HG03442 (cell line): ENCODE measurements at regions not wholly inside any gene's neighbourhood (a gene's known extent, or its start where the extent isn't known, plus 50 kb on each side); places are given as distances from the start of the nearest gene placed in this dataset.
A peak's percentile ranks its signal among the peaks of the same experiment; 100 is the strongest.

Source experiments
- ATAC-seq: cut with Tn5 transposase; IDR thresholded peaks from one replicate; pipeline ENCODE4 v1.9.1; 2021; ENCODE audit warnings: mild to moderate bottlenecking, moderate library complexity; ENCODE audit not compliant: unreplicated experiment

DNA sequence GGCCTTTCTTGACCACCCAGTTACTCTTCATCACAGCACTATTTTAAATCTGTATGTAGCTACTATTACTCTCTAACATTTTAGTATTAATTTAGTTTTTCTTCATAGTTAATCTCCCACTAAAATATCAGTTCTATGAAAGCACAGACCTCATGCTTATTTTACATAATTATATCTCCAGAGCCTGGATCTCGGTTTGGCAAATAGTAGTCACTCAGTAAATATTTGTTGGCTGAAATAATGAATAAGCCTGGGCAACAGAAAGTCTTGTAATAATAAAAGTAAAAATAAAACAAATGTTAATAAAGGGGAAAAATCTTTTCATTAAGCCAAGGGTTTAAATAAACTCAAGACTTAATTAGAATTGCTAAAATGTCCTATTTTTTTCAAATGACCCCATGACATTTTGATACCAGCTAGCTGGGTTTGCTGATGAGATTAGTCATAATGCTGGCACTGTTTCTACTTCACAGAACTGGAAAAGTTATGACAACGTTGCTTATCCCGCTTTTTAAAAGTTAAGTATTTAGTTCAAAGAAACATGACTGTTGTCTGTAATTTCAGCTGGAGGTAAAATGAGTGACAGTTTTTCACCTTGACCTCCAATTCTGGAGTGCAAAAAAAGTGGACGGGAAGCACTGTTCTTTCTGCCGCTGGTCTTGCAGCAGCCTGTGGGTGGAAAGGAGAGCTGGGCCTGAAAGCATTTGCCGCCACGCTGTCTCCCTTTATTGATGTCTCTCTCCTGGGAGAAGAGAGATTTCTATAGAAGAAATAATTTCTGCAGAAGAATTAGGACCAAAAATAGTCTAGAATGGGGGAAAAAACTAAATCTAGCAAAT, 85.2 kb upstream of the SPATA13 start:
- ATAC-seq = no peak

DNA sequence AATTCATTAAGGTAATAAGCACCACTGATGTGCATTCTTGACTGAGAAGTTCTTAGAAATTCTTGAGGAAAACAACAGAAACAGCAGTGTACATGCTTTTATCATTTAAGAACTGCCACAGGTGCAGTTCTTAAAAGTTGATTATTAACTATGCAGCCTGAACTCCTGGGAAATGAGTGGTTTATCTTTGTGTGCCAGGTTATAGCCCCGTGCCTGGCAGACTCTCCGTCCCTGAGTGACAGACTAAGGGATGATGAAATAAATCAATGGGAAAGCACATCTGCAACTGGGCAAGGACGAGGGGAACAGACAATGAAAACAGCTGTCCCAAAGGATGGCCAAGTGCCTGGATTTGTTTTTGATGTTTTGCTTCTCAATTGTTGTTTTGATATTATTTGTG, 84.4 kb upstream of the SPATA13 start:
- no peak for ATAC-seq

DNA sequence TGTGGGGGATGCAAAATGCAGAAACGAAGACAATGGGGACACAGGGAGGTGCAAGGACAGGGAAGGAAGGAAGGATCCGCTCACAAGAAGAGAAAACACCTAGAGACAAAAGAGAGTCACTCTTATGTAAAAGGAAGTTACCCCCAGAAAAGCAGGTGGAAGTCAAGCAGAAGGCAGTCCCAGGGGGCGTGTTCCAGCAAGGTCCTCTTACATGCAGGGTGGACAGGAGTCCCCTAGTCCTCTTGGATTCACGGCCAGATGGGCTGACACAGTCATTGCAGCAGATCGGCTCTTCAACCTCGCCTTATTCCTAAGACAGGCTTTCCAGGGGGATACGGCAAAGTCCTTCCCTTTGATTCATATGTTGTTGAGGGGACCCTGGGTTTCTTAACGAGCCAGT, 83.9 kb upstream of the SPATA13 start:
- ATAC-seq = no peak

DNA sequence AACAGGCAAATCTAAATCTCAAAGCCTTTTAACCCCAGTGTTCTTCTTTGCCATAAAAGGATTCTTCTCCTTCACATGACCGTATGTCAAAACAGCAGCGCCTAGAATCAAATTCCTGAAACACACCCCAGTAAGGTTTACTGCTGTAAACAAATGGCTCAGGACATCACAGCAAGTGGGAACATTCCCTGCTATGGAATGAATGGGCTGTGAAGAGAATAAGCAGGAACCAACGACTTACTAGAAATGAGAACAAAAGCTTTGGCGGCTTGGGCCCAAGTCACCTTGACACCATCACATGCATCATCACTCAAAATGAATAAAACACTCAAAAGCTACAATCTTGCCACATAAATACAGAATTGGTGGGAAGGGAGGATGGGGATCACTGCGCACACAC, 80.4 kb upstream of the SPATA13 start:
- ATAC-seq = no peak

DNA sequence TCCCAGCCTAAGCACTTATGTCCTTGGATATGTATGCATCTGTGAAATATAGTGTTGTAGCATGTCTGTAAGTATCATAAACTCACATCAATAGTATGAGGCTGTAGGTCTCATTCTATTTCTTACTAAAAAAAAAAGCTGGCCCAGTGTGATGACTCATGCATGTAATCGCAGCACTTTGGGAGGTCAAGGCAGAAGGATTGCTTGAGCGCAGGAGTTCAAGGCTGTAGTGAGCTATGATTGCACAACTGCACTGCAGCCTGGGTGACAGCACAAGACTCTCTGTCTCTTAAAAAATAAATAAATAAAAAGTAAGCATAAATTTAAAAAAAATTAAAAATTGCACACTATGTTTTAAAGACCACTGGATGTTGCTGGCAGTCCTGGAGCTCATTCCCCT, 79.1 kb upstream of the SPATA13 start:
- ATAC-seq = no peak

DNA sequence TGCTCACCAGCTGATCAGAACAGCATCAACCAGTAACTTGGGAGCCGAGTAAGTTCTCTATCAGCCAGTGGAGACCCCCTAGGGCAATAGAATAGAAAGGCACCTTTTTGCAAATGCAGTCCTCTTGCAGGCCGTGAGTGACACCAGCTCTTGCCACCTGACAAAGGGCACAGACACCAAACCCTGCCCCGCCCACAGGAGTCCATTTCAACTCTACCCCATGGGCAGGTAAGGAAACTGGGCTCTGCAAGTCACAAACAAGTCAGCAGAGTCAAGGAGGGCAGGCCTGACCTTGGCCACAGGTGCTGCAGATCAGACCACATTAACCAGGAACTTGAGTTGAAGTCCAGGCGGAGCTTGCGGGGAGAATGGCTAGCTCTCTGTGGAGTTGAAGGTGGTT, 77.4 kb upstream of the SPATA13 start:
- ATAC-seq = no peak

DNA sequence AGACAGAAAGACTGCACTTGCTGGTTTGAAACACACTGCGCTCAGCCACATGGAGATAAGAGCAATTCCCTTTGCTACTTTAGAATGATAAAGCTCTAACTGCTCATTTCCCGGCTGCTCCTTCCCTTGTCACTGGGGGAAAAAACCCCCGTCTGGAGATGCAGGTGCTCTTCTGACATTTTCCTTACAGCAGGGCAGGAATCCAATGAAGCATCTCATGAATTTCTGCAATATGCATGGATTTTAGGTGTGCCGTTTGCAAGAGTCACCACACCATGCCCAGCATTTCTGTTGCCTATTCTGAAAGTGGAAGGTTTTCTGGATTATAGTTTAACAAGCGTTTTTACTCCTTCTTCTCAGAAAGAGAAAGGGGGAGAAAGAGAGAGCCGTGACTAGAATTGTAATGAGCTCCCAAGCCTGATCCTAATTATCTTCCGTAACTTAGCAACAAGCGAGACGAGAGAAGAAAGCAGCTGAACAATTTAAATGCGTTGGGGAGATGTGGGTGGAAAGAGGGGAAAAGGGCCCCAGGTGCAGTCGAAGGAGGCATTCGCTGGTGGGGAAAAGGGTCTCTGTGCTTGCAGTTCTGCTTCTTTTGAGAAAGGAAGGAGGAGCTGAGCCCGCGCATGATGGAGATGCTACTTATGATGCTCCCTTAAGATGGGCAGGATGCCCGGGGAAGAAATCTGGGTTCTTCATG, 76.6 kb upstream of the SPATA13 start:
- no peak for ATAC-seq

DNA sequence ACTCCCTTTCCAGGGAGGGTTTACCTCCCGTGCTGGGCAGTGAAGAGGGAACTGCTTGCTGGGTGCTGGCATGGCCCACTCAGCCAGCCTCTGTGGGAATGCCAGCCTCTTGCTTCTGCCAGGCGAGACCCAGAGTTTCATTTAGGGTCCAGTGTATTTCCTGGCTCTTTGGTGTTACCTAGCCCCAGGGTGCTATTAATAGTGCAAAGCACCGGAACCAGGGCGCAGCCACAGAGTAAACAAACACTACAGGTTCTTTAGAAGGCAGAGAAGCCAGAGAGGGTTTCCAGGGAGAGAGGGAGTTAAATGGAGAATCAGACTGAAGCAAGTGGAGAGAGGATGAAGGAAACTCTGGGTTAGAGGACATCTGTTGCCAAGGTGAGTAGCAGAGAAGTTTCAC, 74.9 kb upstream of the SPATA13 start:
- ATAC-seq = no peak

DNA sequence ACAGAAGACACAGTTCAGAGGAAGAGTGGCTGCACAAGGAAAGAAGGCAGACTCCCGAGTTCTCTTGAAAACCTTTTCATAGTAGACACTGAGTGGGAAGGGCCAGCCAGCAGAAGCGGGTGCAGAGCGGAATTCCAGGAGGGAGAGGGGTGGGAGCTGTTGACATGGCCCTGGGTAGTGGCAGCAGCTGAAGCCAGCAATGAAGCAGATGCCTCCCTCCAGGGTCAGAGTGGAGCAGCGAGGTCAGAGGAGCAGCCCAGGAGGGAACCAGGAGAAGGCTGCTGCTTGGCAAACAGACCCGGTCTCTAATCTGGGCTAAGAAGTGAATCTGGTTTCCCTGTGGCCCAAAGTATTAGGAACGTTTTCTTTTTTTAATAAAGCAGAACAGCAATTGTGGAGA, 73.9 kb upstream of the SPATA13 start:
- no peak for ATAC-seq

DNA sequence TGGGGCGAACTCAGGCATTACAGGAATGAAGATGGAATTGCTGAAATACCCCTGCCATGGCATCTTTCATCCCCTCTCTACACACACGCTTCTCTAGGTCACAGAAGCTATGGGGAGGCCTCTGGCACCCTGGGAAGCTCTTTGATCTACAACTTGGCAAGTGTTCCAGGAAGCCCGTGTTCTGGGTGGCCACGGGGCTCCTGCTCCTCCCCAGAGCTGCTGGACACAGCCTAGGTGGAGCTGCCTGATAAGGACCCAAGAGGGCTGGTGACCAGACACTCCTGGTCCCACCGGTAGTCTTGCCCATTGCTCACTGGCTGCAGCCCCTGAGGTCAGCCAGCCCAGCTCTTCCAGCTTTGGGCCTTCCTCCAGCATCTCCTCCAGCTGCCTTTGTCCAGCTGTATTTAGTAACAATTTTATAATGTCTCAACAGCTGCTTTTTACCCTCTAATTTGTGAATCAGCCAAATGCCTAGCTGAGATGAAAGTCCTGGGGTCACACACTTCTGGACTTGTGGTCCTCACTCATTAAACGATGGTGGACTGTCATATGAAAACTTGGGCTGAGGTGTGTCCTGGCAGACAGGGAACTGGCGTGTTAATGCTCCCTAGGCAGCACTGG, 72.8 kb upstream of the SPATA13 start:
- no peak for ATAC-seq

DNA sequence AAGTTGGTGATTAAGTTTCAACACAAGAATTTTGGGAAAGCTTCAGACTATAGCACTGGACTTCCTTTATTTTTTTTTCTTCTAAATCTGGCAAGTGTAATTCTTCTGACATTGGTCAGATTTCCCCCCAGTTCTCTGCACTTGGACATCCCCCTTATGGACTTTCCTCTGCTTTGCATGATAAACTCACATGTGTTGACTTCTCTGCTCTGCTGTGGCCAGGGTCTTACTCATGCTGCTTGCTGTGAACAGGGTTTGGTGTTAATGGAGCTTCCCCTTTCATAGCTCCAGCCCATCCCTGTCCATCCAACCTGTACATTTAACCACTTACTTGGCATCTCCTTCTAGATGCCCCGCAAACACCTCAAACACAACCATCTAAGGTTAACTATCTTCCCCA, 70.5 kb upstream of the SPATA13 start:
- no peak for ATAC-seq

DNA sequence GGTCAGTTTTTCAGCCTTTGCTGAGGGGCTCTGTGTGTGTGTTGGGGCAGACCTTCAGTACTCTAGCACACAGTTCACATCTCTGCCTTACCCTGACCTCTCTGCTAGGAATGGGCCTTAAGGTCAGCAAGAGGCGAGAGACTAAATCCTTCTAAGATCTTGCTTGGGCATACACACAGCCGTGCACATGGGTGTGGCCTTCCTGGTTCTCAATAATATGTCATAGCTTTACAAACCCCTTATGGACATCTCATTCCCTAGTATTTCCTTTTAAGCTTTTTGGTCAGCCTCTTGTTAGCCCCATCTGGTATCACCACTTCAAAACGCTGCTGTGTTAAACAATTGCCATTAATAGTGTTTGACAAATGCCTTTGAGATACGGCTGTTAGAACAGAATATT, 69.4 kb upstream of the SPATA13 start:
- ATAC-seq = no peak

DNA sequence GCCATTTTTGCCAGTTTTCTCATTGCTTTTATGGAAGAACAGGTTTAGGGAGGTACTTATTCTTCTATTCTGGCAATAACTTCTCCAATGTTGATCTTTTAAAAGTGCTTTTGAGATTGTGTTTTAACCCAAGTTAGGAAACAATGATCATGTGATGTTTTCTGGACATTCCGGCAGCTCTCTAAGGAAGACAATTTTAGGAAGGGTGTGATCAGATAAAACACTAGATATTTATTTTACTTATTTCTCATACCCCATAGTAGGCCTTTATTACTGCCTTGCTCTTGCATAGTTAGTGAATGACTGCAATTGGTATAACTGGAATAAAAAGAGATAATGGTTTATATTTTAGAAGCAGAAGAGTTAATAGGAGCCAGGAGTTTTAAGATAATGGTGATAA, 68.4 kb upstream of the SPATA13 start:
- no peak for ATAC-seq

DNA sequence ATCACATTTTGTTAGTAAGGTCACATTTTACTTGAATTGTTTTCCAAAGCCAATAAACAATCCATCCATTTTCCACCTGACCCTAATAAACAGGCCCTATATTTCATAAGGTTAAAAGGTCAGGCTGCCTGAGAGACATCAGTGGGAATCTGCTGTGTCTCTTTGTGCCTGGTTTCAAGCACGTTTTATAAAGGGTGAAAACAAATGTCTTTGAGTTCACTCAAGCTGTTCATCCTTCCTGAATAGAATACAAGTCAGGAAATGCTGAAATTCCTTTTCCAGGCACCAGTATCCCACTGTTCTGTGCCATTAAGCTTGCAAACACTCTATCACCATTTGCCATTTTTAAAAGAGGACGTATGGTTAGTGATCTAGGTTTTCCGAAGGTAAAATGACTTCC, 67.5 kb upstream of the SPATA13 start:
- no peak for ATAC-seq

DNA sequence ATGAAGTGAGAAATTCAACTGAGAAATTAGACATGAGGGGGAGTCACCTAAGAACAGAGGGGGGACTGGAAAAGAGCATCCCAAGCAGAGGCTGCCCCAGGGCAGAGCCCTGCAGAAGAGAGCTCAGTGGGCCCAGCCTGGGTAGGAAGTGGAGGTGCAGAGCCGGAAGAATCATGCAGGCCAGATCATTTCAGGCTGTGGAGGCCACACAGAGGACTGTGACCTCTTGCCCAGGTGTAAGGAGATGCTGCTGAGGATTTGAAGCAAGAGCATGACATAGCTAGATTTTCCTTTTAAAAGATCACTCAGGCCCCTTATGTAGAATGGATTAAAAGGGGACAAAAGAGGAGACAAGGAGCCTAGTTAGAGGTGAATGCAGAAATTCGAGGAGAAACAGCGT, 63.9 kb upstream of the SPATA13 start:
- no peak for ATAC-seq

DNA sequence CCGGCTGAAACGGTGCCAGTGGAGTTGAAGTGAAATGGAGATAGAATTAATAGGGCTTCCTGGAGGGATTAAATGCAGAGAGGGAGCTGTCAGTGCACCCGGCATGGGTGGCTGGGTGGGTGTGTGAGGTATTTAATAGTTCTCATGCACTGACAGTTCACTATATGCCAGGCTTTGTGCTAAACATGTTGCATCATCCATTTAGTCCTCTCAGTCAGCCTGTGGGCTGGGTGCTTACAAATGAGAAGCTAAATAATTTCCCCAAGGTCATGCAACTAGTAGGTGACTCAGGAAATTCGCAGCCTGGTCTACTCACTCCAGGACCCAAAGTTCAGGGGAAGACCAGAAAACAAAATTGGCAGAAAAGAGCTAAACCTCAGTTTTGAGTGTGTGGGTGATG, 63.5 kb upstream of the SPATA13 start:
- ATAC-seq = peak; percentile 56

DNA sequence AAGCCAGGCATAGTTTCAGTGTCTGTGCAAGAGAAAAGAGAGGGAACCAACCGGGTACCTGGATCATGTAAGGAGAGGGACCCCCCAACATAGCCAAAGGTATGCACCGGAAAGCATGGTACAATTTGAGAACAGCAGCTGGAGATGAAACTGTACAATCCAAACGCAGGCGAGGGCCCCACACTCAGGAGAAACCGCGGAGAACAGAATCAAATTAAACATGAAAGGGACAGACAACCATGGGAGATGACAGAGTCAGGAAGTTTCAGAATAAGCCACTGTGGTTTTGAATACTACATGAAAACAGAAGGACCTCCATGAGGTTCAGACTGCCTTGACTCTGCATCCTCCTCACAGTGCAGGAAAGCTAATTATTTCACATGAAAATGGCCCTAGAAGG, 62.9 kb upstream of the SPATA13 start:
- ATAC-seq = no peak

DNA sequence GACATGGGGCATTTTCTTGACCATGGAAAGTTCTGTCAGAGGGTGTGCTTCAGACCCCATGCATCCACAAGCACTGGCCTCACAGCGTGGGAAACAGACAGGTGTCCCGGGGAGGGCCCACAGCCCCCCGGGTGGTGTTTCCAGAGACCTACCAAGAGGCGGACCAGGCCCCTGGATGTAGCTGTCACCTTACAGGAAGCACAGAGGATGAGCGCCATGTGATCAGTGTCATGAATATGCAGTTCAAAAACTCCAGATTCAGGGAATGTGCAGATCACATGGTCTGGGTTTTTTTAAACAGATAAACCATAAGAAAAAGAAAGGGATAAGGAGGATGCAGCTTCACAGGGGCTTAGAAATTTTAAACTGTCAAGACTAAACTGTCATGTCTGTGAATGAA, 61.0 kb upstream of the SPATA13 start:
- no peak for ATAC-seq

DNA sequence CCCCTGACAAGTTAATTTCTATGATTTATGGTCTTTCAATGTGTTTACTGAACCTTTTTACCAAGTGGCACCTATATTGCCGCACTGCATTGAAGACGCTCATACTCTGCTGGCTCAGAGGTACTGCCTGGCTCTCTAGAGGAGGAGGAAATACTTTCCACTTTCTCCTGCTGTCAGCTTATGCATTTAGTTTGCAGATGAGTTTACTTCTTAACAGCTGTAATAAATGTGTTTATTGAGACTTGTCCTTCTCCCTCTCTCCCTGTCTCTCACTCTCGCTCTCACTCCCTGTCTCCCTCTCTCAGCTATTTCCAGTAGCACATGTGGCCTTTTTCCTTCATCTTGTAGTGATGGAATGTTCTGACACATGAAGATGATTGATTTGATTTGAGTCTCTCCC, 60.3 kb upstream of the SPATA13 start:
- no peak for ATAC-seq

DNA sequence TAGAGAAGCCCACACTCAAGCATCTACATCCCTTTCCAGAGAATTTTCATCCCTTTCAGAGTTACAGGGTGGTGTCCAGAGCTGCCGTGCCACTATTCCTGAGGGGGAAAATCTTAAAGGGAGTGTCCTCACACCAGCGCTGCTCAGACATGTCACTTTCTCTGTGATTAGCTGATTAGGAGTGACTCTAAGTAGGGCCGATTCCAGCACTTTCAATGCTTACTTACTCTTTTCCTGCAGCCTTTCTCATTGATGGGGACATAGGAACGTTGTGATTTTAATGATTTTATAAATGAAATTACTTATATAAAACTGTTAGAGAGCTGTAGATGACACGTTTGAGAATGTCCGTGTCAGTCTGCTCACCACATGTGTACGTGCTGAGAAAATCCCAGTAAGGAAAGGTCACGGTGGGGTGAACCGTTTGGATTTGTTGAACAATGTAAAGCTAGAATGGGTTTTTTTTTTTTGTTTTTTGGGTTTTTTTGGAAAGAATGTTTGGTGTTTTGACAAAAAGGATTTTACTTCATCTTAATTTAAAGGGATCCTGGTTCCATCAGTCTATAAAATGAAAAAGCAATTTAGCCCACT, 56.6 kb upstream of the SPATA13 start:
- ATAC-seq = no peak

DNA sequence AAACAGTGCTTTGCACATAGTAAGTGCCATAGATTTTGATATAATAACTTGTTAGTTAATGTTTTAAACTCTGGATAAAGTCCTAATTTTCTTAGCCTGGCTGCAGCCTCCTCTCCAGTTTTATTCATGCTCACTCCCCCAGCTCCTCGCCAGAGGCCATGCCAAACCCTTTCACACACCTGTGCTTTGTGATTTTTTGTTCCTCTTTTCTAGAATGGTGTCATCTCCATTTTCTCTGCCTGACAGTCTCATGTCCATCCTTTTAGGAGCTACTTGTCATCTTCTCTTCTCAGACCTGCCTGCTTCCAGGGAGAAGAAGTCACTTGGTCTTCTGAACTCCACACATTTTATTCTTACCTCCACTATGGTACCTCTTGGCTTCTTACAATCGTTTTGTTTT, 55.8 kb upstream of the SPATA13 start:
- no peak for ATAC-seq

DNA sequence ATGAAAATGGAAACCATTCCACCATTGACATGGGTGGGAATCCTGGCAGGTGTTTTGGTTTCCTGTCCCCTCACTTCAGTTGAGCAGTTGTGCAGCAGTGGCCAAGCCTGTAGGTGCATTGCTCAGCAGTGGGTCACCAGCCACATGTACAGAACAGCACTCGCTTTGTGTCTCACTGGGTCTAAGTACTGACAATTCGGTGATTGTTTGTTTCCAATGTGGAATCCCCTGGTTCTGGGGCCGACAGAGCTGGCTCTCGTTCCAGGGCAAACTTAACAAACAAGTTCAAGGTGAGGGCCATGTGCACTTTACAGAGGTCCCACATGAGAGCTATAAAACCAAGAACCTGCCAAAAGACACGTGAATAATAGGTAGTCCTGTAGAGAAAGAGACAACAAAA, 54.1 kb upstream of the SPATA13 start:
- ATAC-seq = no peak
